Activated effector memory CD4-positive, alpha-beta T cell treated with Interleukin-2 at 50 U/mL for 16 hours (primary cell): ENCODE measurements at regions not wholly inside any gene's neighbourhood (a gene's known extent, or its start where the extent isn't known, plus 50 kb on each side); places are given as distances from the start of the nearest gene placed in this dataset.
"Not testable (repeated sequence)": the region's sequence is repeated elsewhere in the genome, so short reads cannot be mapped to it uniquely, and the experiment has no call there.

Source experiments
- DNase-seq: peaks from one replicate; pipeline ENCODE4 v3.0.0-alpha.2; 2020

- DNase-seq = no peak
Observed at GRCh38 chr14:83269583-83269982, 1735.9 kb upstream of the SEL1L start.

- no peak for DNase-seq
Observed at GRCh38 chr14:83271663-83272062, 1738.0 kb upstream of the SEL1L start.

GRCh38 chr14:83280719-83281118, 1747.1 kb upstream of the SEL1L start:
- DNase-seq = no peak

GRCh38 chr14:83282706-83283105, 1749.1 kb upstream of the SEL1L start:
- DNase-seq = no peak

GRCh38 chr14:83287300-83287699, 1753.6 kb upstream of the SEL1L start:
- no peak for DNase-seq

- no peak for DNase-seq
Observed at GRCh38 chr14:83289390-83289789, 1755.7 kb upstream of the SEL1L start.

- DNase-seq = no peak
Observed at GRCh38 chr14:83289896-83290295, 1756.2 kb upstream of the SEL1L start.

GRCh38 chr14:83290447-83290846, 1756.8 kb upstream of the SEL1L start:
- DNase-seq = no peak

- DNase-seq = no peak
Observed at GRCh38 chr14:83291714-83292113, 1758.1 kb upstream of the SEL1L start.

GRCh38 chr14:83294941-83295340, 1761.3 kb upstream of the SEL1L start:
- no peak for DNase-seq

- DNase-seq = no peak
Observed at GRCh38 chr14:83297361-83297760, 1763.7 kb upstream of the SEL1L start.

- not testable (repeated sequence) for DNase-seq
Observed at GRCh38 chr14:83298016-83298415, 1764.4 kb upstream of the SEL1L start.

- DNase-seq = no peak
Observed at GRCh38 chr14:83300476-83301064, 1766.9 kb upstream of the SEL1L start.

- no peak for DNase-seq
Observed at GRCh38 chr14:83301791-83302190, 1768.1 kb upstream of the SEL1L start.

GRCh38 chr14:83309211-83309610, 1775.6 kb upstream of the SEL1L start:
- DNase-seq = no peak

- no peak for DNase-seq
Observed at GRCh38 chr14:83309833-83310232, 1776.2 kb upstream of the SEL1L start.

GRCh38 chr14:83312511-83312910, 1778.9 kb upstream of the SEL1L start:
- DNase-seq = no peak

- DNase-seq = no peak
Observed at GRCh38 chr14:83314764-83315163, 1781.1 kb upstream of the SEL1L start.

- DNase-seq = no peak
Observed at GRCh38 chr14:83316356-83316755, 1782.7 kb upstream of the SEL1L start.

GRCh38 chr14:83320837-83321236, 1787.2 kb upstream of the SEL1L start:
- no peak for DNase-seq

GRCh38 chr14:83331513-83331912, 1797.9 kb upstream of the SEL1L start:
- DNase-seq = no peak

- peak; percentile 0 for DNase-seq
Observed at GRCh38 chr14:83342590-83342989, 1808.9 kb upstream of the SEL1L start.

GRCh38 chr14:83347874-83348273, 1814.2 kb upstream of the SEL1L start:
- DNase-seq = no peak

- no peak for DNase-seq
Observed at GRCh38 chr14:83355609-83356008, 1822.0 kb upstream of the SEL1L start.

- DNase-seq = no peak
Observed at GRCh38 chr14:83356080-83356479, 1822.4 kb upstream of the SEL1L start.

- DNase-seq = no peak
Observed at GRCh38 chr14:83372271-83372670, 1838.6 kb upstream of the SEL1L start.
